ENCODE measurements at regions not wholly inside any gene's neighbourhood (a gene's known extent, or its start where the extent isn't known, plus 50 kb on each side); places are given as distances from the start of the nearest gene placed in this dataset.

DNA sequence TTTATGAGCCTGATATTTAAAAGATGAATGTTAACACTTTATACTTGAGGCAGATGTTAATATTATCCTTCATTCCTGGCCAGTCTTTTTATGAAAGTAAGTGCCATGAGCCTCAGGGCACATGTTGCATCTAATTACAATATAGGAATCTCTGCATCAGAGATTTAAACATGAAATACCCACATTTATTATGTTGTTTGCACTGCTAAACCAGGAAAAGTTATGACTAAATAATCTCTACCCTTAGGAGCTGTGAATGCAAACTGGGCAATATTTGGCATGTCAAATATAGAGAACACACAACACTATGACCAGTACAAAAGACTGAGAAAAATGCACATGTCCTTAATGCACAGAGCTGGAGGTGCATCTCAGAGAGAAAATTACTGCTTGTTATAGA, 526.1 kb upstream of the GRAMD2B start:
- no peak for TF ChIP-seq POLR2A (IDR thresholded peaks at IDR 0.05)
- no peak for TF ChIP-seq EP300 (IDR thresholded peaks at IDR 0.05)
- TF ChIP-seq, protein P1, sequence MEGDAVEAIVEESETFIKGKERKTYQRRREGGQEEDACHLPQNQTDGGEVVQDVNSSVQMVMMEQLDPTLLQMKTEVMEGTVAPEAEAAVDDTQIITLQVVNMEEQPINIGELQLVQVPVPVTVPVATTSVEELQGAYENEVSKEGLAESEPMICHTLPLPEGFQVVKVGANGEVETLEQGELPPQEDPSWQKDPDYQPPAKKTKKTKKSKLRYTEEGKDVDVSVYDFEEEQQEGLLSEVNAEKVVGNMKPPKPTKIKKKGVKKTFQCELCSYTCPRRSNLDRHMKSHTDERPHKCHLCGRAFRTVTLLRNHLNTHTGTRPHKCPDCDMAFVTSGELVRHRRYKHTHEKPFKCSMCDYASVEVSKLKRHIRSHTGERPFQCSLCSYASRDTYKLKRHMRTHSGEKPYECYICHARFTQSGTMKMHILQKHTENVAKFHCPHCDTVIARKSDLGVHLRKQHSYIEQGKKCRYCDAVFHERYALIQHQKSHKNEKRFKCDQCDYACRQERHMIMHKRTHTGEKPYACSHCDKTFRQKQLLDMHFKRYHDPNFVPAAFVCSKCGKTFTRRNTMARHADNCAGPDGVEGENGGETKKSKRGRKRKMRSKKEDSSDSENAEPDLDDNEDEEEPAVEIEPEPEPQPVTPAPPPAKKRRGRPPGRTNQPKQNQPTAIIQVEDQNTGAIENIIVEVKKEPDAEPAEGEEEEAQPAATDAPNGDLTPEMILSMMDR (IDR thresholded peaks at IDR 0.05), result no peak
- no peak for TF ChIP-seq POLR2AphosphoS5 (IDR thresholded peaks at IDR 0.05)

Data from sigmoid colon (tissue), 4 donors.